Kidney (tissue), 13 donors: ENCODE measurements at regions not wholly inside any gene's neighbourhood (a gene's known extent, or its start where the extent isn't known, plus 50 kb on each side); places are given as distances from the start of the nearest gene placed in this dataset.

ENCODE experiments used
- DNase-seq, 5 donors: peaks; one replicate each; pipeline ENCODE4 v3.0.0-alpha.2; 2013 to 2020
- FAIRE-seq: peaks from 2 replicates; lab custom pipeline; 2012; peaks lifted over from hg19 to GRCh38; lab: Jason Lieb, UNC
- H3K27ac ChIP-seq, 2 donors: one replicate each; pipeline ENCODE4 v1.7.0; 2013; ENCODE audit warnings: low read depth in 2 of 2, low read length in 2 of 2, inconsistent platforms in 1 of 2
- H3K27me3 ChIP-seq: one replicate; pipeline ENCODE4 v1.7.1; 2013; ENCODE audit warnings: low read length, inconsistent platforms; ENCODE audit not compliant: control insufficient read depth, insufficient read depth
- H3K36me3 ChIP-seq, 3 donors: one replicate each; pipeline versions ENCODE4 v1.7.0 to v1.7.1; 2013; ENCODE audit warnings: low read length in 3 of 3, control low read depth in 1 of 3, inconsistent platforms in 1 of 3; ENCODE audit not compliant: insufficient read depth in 3 of 3, control insufficient read depth in 2 of 3
- H3K4me1 ChIP-seq, 3 donors: one replicate each; pipeline versions ENCODE4 v1.7.0 to v1.7.1; 2013; ENCODE audit warnings: low read length in 3 of 3, inconsistent platforms in 1 of 3, low read depth in 1 of 3; ENCODE audit not compliant: control insufficient read depth in 2 of 3, insufficient read depth in 2 of 3
- H3K4me3 ChIP-seq, 3 donors: one replicate each; pipeline versions ENCODE4 v1.7.0 to v1.8.1; 2013; ENCODE audit warnings: low read length in 3 of 3, control low read depth in 1 of 3, inconsistent platforms in 1 of 3
- H3K9ac ChIP-seq, 3 donors: one replicate each; pipeline versions ENCODE4 v1.7.0 to v1.7.1; 2013; ENCODE audit warnings: low read length in 3 of 3, control low read depth in 1 of 3, inconsistent platforms in 1 of 3
- H3K9me3 ChIP-seq, 3 donors: one replicate each; pipeline versions ENCODE4 v1.7.0 to v1.7.1; 2013; ENCODE audit warnings: low read length in 3 of 3, control low read depth in 1 of 3, inconsistent platforms in 1 of 3; ENCODE audit not compliant: control insufficient read depth in 2 of 3, insufficient read depth in 1 of 3
- CTCF ChIP-seq: IDR thresholded peaks from 3 replicates; pipeline ENCODE4 v1.5.1; 2012; ENCODE audit warnings: mild to moderate bottlenecking, moderate library complexity, borderline replicate concordance; ENCODE audit not compliant: insufficient read depth; ENCODE audit errors: extremely low read depth
- intact Hi-C: fragments of 100-400 bp; cut with DNase I; formaldehyde crosslinking; loops from one replicate; pipeline ENCODE4 v1.11.1; 2022
- donor health status: control.
- donor health status: control.
- donor health status: control.
- donor health status: control.
- donor health status: control.
- donor health status: DM: yes; HTN: yes; CAD: no.
- donor health status: Normal renal cell carcinoma (clear cell type).

GRCh38 chr2:236661762-236662110 is 92.1 kb downstream of the ACKR3 start:
- no peak for TF ChIP-seq CTCF
- no peaks in the 10 kb centered on the region for H3K36me3 ChIP-seq
- no peak overlapping the region for H3K9ac ChIP-seq
- no peak overlapping the region for H3K4me3 ChIP-seq
- intact Hi-C loops, result loop anchor here (5.0 kb wide), 1 partner anchor 106 kb away; no protein-coding TSS in a partner anchor
- no peak overlapping the region for H3K27ac ChIP-seq
- FAIRE-seq (no peak), DNase-seq (no peak)
- no peaks in the 10 kb centered on the region for H3K27me3 ChIP-seq
- no peaks in the 10 kb centered on the region for H3K9me3 ChIP-seq
- H3K4me1 ChIP-seq, result peaks cover 0 to 3% (median 0%) of the 10 kb centered on the region in 3 donors

DNA sequence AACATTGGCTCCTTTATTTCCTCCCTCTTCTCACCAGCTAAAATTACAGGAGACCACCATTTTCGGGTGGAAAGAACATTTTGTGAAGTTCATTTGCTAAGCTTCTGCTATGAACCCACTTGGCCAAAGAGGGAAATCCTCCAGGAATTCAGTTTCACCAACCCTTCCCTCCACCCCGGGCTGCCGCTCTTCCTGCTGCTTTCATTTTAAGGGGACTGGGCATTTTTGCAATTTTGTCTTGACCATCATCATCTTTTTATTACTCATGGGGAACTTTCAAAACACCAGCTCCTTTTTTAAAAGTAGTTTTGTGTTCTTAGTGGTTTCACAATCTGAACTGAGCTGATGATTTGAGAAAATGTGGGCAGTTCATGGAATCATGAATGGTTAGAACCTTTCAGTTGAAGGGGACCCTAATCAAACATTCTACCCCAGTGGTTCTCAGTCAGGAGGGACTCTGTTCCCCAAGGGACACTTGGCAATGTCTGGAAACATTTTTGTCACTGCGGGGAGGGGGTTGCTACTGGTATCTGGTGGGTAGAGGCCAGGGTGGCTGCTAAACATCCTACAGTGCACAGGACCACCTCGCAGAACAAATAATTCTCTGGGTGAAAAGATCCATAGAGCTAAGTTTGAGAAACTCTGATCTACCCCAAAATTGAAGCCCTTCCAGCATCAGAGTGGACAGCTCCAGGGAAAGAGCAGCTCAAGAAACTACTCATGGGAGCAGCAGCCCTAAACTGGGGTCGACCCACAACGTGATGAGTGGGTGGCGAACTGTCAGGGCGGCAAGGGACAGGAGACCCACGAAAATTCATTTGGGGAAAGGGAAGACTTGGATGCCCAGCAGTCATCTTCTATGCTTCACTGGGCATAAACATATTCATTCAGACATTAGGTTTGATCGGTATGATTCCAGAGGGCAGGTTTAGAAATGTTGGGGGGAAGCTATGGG is 92.9 kb downstream of the ACKR3 start:
- H3K9ac ChIP-seq, result no peak overlapping the region
- no peaks in the 10 kb centered on the region for H3K9me3 ChIP-seq
- intact Hi-C loops, result loop anchor here (5.0 kb wide), 1 partner anchor 105 kb away; no protein-coding TSS in a partner anchor
- no peak overlapping the region for H3K27ac ChIP-seq
- peaks cover 0 to 3% (median 0%) of the 10 kb centered on the region in 3 donors for H3K4me1 ChIP-seq
- no peak for FAIRE-seq
- no peaks in the 10 kb centered on the region for H3K36me3 ChIP-seq
- no peaks in the 10 kb centered on the region for H3K27me3 ChIP-seq
- DNase-seq, result no peak
- TF ChIP-seq CTCF, result no peak
- H3K4me3 ChIP-seq, result no peak overlapping the region

DNA sequence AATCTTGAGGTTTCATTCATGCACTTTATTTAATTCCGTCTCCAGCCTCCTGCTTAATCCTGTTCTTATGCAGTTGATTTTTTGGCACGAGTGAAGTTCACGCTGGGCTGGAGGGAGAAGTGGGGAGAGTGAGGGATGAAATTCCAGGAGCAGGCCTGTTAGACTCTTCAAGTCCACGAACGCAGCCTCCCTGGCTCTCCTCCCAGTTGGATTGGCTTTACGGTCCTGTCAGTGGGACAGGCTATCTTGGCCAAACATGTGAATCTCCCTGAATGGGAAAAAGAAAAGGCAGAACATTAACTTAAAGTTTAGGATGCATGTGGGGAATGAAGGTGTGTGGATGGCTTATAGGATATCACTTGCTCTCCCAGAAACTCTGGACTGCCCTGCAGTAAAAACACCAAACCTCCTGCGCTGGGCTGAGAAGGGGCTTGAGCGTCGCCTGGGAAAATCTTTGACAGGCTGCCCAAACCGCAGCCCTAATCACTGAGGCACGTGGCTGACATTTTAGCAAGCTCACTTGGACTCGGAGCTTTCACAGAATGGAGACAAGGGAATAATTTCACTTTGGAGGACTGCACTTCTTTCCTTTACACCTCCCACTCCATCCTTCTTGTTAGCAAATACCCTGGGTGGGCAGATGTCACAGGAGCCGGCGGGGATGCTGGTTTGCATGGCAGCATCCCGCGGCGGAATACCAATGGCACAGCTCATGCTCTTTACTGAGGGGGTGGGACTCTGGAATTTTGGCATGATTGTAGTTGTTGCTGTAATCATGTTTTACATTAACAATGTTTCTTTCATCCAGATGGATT is 93.9 kb downstream of the ACKR3 start:
- Histone ChIP-seq H3K4me1 (peaks cover 0 to 3% (median 0%) of the 10 kb centered on the region in 3 donors), H3K9ac (no peak overlapping the region), H3K27ac (no peak overlapping the region), H3K4me3 (no peak overlapping the region), H3K36me3 (no peaks in the 10 kb centered on the region), H3K9me3 (no peaks in the 10 kb centered on the region), H3K27me3 (no peaks in the 10 kb centered on the region)
- peak in 1 of 5 donors; percentile 42 for DNase-seq
- no peak for TF ChIP-seq CTCF
- no peak for FAIRE-seq
- intact Hi-C loops, result loop anchor here (5.0 kb wide), 1 partner anchor 104 kb away; no protein-coding TSS in a partner anchor
